OCI-LY3 (cell line): ENCODE measurements at regions not wholly inside any gene's neighbourhood (a gene's known extent, or its start where the extent isn't known, plus 50 kb on each side); places are given as distances from the start of the nearest gene placed in this dataset.

Source experiments
- EZH2phosphoT487 ChIP-seq: fragments of 200-600 bp; shearing (Covaris generic); IDR thresholded peaks from 2 replicates; pipeline ENCODE4 v1.6.1; 2018; ENCODE audit warnings: antibody characterized with exemption, mixed run types, low read depth
- TF ChIP-seq, protein P1 (sequence below): fragments of 200-600, 300-600 bp; sonication (generic); IDR thresholded peaks from 2 replicates; pipeline ENCODE4 v1.5.1; 2014; ENCODE audit warnings: antibody characterized with exemption, low read length, low read depth

GRCh38 chr6:63425493-63425892 is 105.7 kb upstream of the LGSN start:
- TF ChIP-seq, protein P1, sequence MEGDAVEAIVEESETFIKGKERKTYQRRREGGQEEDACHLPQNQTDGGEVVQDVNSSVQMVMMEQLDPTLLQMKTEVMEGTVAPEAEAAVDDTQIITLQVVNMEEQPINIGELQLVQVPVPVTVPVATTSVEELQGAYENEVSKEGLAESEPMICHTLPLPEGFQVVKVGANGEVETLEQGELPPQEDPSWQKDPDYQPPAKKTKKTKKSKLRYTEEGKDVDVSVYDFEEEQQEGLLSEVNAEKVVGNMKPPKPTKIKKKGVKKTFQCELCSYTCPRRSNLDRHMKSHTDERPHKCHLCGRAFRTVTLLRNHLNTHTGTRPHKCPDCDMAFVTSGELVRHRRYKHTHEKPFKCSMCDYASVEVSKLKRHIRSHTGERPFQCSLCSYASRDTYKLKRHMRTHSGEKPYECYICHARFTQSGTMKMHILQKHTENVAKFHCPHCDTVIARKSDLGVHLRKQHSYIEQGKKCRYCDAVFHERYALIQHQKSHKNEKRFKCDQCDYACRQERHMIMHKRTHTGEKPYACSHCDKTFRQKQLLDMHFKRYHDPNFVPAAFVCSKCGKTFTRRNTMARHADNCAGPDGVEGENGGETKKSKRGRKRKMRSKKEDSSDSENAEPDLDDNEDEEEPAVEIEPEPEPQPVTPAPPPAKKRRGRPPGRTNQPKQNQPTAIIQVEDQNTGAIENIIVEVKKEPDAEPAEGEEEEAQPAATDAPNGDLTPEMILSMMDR = no peak
- TF ChIP-seq EZH2phosphoT487 = no peak
